ENCODE measurements at regions not wholly inside any gene's neighbourhood (a gene's known extent, or its start where the extent isn't known, plus 50 kb on each side); places are given as distances from the start of the nearest gene placed in this dataset.

GRCh38 chr1:73783352-73783751 is 414.6 kb downstream of the LRRIQ3 start:
- in situ Hi-C loops (cut with HindIII; ENCODE audit: low pct_ligation_motif_present, low pct_unique_long_range_greater_than_20kb, low sequenced_read_pairs): no loop called here
- DNase-seq: no peak

GRCh38 chr1:73782901-73783300 is 415.1 kb downstream of the LRRIQ3 start:
- in situ Hi-C loops (cut with HindIII; ENCODE audit: low pct_ligation_motif_present, low pct_unique_long_range_greater_than_20kb, low sequenced_read_pairs): no loop called here
- no peak for DNase-seq

- in situ Hi-C loops (cut with HindIII; ENCODE audit: low pct_ligation_motif_present, low pct_unique_long_range_greater_than_20kb, low sequenced_read_pairs): no loop called here
- DNase-seq: no peak
Observed at GRCh38 chr1:73781251-73781650, 416.7 kb downstream of the LRRIQ3 start.

- in situ Hi-C loops (cut with HindIII; ENCODE audit: low pct_ligation_motif_present, low pct_unique_long_range_greater_than_20kb, low sequenced_read_pairs): no loop called here
- DNase-seq: no peak
Observed at GRCh38 chr1:73778471-73778870, 419.5 kb downstream of the LRRIQ3 start.

GRCh38 chr1:73775896-73776295 is 422.1 kb downstream of the LRRIQ3 start:
- in situ Hi-C loops (cut with HindIII; ENCODE audit: low pct_ligation_motif_present, low pct_unique_long_range_greater_than_20kb, low sequenced_read_pairs): no loop called here

GRCh38 chr1:73772941-73773340 is 425.0 kb downstream of the LRRIQ3 start:
- in situ Hi-C loops (cut with HindIII; ENCODE audit: low pct_ligation_motif_present, low pct_unique_long_range_greater_than_20kb, low sequenced_read_pairs): no loop called here
- DNase-seq: no peak

More at GRCh38 chr1:73775896-73776295, 422.1 kb downstream of the LRRIQ3 start:
- DNase-seq: no peak

- DNase-seq: no peak
- in situ Hi-C loops (cut with HindIII; ENCODE audit: low pct_ligation_motif_present, low pct_unique_long_range_greater_than_20kb, low sequenced_read_pairs): no loop called here
Observed at GRCh38 chr1:73771396-73771795, 426.6 kb downstream of the LRRIQ3 start.

GRCh38 chr1:73770109-73770905 is 427.7 kb downstream of the LRRIQ3 start:
- no peak for DNase-seq
- in situ Hi-C loops (cut with HindIII; ENCODE audit: low pct_ligation_motif_present, low pct_unique_long_range_greater_than_20kb, low sequenced_read_pairs): no loop called here

- in situ Hi-C loops (cut with HindIII; ENCODE audit: low pct_ligation_motif_present, low pct_unique_long_range_greater_than_20kb, low sequenced_read_pairs): no loop called here
- DNase-seq: no peak
Observed at GRCh38 chr1:73766786-73767348, 431.1 kb downstream of the LRRIQ3 start.

- in situ Hi-C loops (cut with HindIII; ENCODE audit: low pct_ligation_motif_present, low pct_unique_long_range_greater_than_20kb, low sequenced_read_pairs): no loop called here
- no peak for DNase-seq
Observed at GRCh38 chr1:73765551-73766233, 432.3 kb downstream of the LRRIQ3 start.

- no peak for DNase-seq
- in situ Hi-C loops (cut with HindIII; ENCODE audit: low pct_ligation_motif_present, low pct_unique_long_range_greater_than_20kb, low sequenced_read_pairs): no loop called here
Observed at GRCh38 chr1:73761559-73761958, 436.4 kb downstream of the LRRIQ3 start.

GRCh38 chr1:73759011-73759410 is 439.0 kb downstream of the LRRIQ3 start:
- DNase-seq: no peak
- in situ Hi-C loops (cut with HindIII; ENCODE audit: low pct_ligation_motif_present, low pct_unique_long_range_greater_than_20kb, low sequenced_read_pairs): no loop called here

- no peak for DNase-seq
- in situ Hi-C loops (cut with HindIII; ENCODE audit: low pct_ligation_motif_present, low pct_unique_long_range_greater_than_20kb, low sequenced_read_pairs): no loop called here
Observed at GRCh38 chr1:73756817-73757216, 441.2 kb downstream of the LRRIQ3 start.

- no peak for DNase-seq
- in situ Hi-C loops (cut with HindIII; ENCODE audit: low pct_ligation_motif_present, low pct_unique_long_range_greater_than_20kb, low sequenced_read_pairs): no loop called here
Observed at GRCh38 chr1:73755649-73756048, 442.3 kb downstream of the LRRIQ3 start.

- in situ Hi-C loops (cut with HindIII; ENCODE audit: low pct_ligation_motif_present, low pct_unique_long_range_greater_than_20kb, low sequenced_read_pairs): no loop called here
- no peak for DNase-seq
Observed at GRCh38 chr1:73749996-73750395, 448.0 kb downstream of the LRRIQ3 start.

GRCh38 chr1:73744985-73745384 is 453.0 kb downstream of the LRRIQ3 start:
- in situ Hi-C loops (cut with HindIII; ENCODE audit: low pct_ligation_motif_present, low pct_unique_long_range_greater_than_20kb, low sequenced_read_pairs): no loop called here

GRCh38 chr1:73736125-73736524 is 461.9 kb downstream of the LRRIQ3 start:
- no peak for DNase-seq
- in situ Hi-C loops (cut with HindIII; ENCODE audit: low pct_ligation_motif_present, low pct_unique_long_range_greater_than_20kb, low sequenced_read_pairs): no loop called here

More at GRCh38 chr1:73744985-73745384, 453.0 kb downstream of the LRRIQ3 start:
- no peak for DNase-seq

GRCh38 chr1:73727036-73727435 is 470.9 kb downstream of the LRRIQ3 start:
- in situ Hi-C loops (cut with HindIII; ENCODE audit: low pct_ligation_motif_present, low pct_unique_long_range_greater_than_20kb, low sequenced_read_pairs): no loop called here
- no peak for DNase-seq

- in situ Hi-C loops (cut with HindIII; ENCODE audit: low pct_ligation_motif_present, low pct_unique_long_range_greater_than_20kb, low sequenced_read_pairs): no loop called here
- DNase-seq: no peak
Observed at GRCh38 chr1:73722055-73722454, 475.9 kb downstream of the LRRIQ3 start.

GRCh38 chr1:73717976-73718375 is 480.0 kb downstream of the LRRIQ3 start:
- in situ Hi-C loops (cut with HindIII; ENCODE audit: low pct_ligation_motif_present, low pct_unique_long_range_greater_than_20kb, low sequenced_read_pairs): no loop called here

More at GRCh38 chr1:73717976-73718375, 480.0 kb downstream of the LRRIQ3 start:
- no peak for DNase-seq
